GM19238 (cell line): ENCODE measurements at regions not wholly inside any gene's neighbourhood (a gene's known extent, or its start where the extent isn't known, plus 50 kb on each side); places are given as distances from the start of the nearest gene placed in this dataset.
A peak's percentile ranks its signal among the peaks of the same experiment; 100 is the strongest.
"Not testable (repeated sequence)": the region's sequence is repeated elsewhere in the genome, so short reads cannot be mapped to it uniquely, and the experiment has no call there.

Experiments used
- DNase-seq: peaks from one replicate; pipeline ENCODE4 v3.0.0; 2011; ENCODE audit warnings: low spot score; ENCODE audit not compliant: insufficient read length

GRCh38 chr12:11446372-11446771 lies 51.0 kb upstream of the PRB2 start:
- DNase-seq, result no peak

- DNase-seq, result no peak
Observed at GRCh38 chr12:11457996-11458645, 62.8 kb upstream of the PRB2 start.

GRCh38 chr12:11460343-11461023 lies 65.1 kb upstream of the PRB2 start:
- no peak for DNase-seq

DNA sequence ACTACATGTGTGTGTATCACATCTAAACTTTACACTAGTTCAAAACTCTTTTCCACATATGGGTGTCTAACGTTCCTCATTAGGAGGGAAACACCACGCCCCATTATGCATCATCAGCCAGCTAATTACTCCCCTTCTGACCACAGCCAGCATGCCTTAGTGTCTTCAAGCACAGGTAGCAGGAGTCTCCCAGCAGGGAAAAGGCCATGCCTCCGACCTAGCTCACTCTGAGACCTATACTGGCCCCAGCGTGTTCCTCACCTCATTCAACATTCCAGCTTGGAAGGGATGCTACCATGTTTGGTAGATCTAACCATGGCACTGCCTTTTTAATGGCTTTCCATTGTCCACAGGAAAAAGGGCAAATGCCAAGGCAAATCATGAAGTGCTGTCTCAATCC lies 66.1 kb upstream of the PRB2 start:
- no peak for DNase-seq

DNA sequence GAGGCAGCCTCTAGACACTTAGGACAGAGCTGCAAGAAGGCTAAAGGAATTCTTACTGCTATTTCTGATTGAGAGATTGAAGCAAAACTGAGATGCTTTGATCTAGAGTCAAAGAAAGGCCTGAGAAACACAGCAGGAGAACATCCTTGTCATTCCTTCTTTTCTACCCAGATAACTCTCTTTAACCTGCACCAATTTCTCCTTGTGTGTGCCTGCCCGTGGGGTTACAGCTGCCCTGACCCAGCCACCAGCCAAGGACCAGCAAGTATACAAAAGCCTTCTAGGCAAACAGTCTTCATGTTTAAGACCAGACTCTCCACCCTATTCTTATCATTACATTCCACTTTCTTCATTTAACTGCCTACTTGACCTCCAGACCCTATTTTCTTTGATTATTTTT lies 81.7 kb upstream of the PRB2 start:
- no peak for DNase-seq

DNA sequence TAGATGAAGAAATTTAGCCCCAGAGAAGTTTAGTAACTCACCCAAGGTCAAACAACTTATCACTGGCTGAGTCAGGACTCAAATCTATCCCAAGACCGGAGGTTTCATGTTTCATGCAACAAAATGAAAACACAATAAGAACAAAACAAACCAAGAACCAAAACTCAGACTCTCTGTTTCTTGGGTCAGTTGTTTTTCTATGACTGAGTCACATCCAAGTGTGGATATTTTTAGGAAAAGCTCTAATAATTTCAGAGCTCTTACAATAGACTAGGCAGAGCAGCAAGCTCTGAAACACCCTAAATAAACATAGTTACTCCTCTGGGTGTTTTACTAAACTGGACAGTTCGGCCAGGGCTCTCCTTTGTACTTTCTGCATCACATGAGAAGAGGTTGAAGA lies 87.6 kb upstream of the PRB2 start:
- no peak for DNase-seq

DNA sequence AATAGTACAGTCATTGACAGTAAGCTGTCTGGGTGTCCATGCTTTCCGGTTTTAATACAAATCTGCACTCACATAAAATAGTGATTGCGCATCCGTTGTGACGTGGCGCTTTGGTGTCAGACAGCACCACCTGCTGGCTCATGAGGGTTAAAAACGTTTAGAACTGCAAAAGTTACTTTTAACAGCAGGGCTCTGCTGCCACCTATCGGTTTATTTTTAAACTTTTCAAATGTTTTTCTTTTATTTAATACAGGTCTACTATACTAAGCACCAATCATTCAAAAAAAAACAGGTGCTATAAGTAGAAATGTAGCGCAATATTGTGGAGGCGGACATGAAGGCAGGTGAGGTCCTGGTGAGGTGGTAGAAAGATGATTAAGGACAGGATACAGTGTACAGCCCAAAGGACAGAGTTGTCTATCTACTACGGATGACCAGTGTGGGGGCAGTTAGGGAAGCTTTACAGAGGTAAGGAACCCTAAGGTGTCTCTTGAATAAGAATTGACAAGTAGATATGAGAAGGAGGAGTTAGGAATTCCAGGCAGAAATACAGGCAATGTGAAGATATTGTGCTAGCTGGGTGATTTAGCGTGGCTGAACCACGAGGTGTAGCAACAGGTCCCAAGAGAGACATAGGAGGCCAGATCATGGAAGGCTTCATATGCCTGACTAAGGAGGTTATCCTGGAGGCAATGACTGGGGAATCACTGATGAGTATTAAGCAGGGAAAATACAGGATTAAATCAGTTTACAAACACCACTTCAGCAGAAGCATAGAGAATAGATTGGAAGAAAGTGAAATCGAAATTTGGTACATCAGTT lies 91.5 kb upstream of the PRB2 start:
- peak; percentile 52 for DNase-seq

- DNase-seq, result no peak
Observed at GRCh38 chr12:11496157-11496851, 100.9 kb upstream of the PRB2 start.

DNA sequence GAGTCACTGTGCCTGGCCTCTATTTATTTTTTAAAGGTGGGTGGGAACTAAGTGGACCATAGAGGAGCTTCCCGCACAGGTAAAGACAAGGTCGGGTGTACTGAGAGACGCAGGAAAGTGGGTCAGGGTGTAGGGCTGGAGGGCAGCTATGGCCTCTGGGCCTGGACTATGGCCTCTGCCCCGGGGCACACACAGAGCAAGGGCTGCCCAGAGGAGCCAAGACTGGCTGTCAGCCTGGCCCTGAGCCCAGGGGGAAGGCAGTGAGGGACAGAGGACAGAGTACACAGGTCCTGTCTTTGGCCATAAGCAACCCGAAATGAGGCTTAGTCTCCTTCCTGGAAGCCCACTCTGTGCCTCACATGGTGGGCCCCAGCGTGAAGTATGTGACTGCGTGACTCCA lies 102.1 kb upstream of the PRB2 start:
- DNase-seq, result no peak

- no peak for DNase-seq
Observed at GRCh38 chr12:11497995-11498394, 102.6 kb upstream of the PRB2 start.

GRCh38 chr12:11498574-11498973 lies 103.2 kb upstream of the PRB2 start:
- DNase-seq, result not testable (repeated sequence)

DNA sequence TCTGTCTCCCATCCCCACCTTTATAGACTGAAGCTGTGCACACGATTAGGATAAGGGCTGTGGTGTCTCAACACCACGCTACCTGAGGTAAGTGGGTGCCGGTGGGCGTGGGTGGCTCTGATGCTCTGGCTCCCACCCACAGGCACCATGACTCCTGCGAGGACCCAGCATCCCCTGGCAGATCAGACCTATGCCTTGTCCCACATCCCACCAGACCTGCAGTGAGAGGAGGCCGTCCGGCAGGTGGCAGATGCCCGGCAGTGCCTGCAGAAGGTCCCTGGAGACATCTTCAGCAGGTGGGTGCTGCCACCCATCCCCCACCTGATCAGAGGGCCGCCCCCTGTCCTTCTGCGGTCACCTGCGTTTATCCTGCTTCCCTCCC lies 104.4 kb upstream of the PRB2 start:
- no peak for DNase-seq

DNA sequence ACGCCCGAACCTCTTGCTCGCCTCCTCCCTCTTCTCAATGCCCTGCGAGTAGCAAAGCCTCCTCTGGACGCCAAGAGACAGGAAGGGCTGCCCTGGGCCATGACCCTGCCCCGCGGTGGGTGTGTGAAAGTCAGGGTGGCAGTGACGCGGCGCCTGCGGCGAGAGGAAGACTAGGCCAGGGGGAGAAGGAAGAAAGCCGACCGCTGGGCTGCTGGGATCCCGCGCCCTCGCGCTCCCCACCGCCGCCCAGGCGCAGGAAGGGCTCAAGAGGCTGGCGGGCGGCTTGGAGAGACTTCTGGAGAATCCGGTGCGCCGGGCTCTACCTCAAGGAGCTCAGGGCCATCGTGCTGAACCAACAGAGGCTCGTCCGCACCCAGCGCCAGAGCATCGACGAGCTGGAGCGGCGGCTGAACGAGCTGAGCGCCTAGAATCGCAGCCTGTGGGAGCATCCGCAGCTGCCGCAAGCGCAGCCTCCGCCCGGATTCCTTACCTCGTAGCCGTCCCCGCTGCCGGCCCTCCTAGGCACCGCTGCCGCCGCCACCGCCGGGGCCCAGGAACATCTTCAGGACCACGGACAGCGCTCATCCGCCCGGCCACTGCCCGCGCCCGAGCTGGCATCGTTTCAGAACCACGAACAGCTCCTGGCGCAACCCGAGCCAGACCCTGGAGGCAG lies 105.0 kb upstream of the PRB2 start:
- peak; percentile 26 for DNase-seq

GRCh38 chr12:11500861-11501230 lies 105.5 kb upstream of the PRB2 start:
- DNase-seq, result no peak

DNA sequence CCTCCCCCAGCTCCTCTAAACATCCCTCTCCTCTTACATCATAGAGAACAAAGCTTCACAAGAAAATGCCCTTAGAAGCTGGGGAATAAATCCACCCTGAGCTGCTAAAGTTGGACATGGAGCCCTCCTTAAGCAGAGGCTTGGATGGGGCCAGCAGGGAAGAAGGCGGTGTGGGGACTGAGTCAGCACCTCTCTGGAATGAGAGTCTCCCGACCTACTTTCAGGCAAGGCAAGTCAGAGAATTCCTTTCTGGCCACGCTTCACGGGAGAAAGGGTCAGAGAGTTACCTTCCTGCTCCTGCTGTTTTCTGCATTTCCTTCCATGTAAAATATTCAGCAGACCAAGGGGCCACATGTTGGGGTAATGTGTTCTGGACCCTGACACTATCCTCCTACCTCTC lies 113.3 kb upstream of the PRB2 start:
- no peak for DNase-seq

- no peak for DNase-seq
Observed at GRCh38 chr12:11509326-11509725, 114.0 kb upstream of the PRB2 start.

GRCh38 chr12:11510671-11511070 lies 115.3 kb upstream of the PRB2 start:
- no peak for DNase-seq

DNA sequence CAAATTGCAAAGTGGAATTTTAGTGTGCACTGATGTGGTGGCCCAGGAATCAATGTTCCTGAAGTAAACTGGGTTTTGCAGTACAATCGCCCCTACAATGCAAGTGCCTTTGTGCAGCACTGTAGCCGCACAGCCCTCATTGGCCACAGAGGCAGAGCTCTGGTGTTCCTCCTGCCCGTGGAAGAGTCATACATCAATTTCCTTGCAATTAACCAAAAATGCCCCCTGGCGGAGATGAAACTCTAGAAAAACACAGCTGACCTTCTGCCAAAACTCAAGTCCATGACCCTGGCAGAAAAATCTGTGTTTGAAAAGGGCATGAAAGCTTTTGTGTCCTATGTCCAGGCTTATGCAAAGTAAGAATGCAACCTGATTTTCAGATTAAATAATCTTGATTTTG lies 117.9 kb upstream of the PRB2 start:
- no peak for DNase-seq

- no peak for DNase-seq
Observed at GRCh38 chr12:11517080-11517479, 121.7 kb upstream of the PRB2 start.

DNA sequence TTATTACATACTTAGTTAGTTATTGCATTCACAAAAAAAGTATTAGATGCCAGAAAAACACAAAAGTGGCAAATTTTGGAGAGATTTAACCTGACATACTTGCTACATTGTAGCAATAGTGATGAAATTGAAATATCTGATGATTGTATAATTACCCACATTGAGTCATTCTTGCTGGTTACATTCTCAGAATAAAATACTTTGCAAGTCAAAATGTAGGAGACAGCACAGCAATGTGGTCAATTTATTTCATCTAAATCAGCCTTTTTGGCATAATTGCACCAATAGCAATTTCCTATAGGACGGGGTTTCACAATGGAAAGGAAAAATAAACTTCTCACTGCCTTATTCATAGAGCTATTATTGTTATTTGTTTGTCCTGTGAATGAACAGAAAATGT lies 125.0 kb upstream of the ETV6 start:
- no peak for DNase-seq

GRCh38 chr12:11534064-11534463 lies 115.4 kb upstream of the ETV6 start:
- no peak for DNase-seq
